C4-2B (cell line): ENCODE measurements at regions not wholly inside any gene's neighbourhood (a gene's known extent, or its start where the extent isn't known, plus 50 kb on each side); places are given as distances from the start of the nearest gene placed in this dataset.

Source experiments
- ZFX ChIP-seq: fragments of 450-650 bp; IDR thresholded peaks from 2 replicates; pipeline ENCODE4 v1.6.1; 2017
- TF ChIP-seq, protein P1 (sequence below): fragments of 450-650 bp; conservative IDR thresholded peaks from 2 replicates; pipeline ENCODE4 v1.5.1; 2017; ENCODE audit warnings: mild to moderate bottlenecking

DNA sequence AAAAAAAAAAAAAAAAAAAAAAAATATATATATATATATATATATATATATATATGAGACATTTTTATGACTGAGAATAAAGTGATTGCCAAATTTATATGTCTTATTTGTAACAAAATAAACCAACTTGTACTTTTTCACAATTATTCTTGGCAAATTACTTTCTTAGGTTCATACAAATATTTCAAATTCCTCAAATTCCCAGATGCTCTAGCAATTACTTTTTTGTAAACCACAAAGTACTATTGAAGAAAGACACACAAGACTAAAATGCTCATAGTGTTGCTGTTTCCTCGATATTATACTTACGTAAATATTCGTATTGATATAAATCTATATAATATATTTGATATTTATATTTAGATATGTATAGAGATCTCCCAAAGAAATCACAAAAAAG lies 390.0 kb downstream of the FAT4 start:
- TF ChIP-seq, protein P1, sequence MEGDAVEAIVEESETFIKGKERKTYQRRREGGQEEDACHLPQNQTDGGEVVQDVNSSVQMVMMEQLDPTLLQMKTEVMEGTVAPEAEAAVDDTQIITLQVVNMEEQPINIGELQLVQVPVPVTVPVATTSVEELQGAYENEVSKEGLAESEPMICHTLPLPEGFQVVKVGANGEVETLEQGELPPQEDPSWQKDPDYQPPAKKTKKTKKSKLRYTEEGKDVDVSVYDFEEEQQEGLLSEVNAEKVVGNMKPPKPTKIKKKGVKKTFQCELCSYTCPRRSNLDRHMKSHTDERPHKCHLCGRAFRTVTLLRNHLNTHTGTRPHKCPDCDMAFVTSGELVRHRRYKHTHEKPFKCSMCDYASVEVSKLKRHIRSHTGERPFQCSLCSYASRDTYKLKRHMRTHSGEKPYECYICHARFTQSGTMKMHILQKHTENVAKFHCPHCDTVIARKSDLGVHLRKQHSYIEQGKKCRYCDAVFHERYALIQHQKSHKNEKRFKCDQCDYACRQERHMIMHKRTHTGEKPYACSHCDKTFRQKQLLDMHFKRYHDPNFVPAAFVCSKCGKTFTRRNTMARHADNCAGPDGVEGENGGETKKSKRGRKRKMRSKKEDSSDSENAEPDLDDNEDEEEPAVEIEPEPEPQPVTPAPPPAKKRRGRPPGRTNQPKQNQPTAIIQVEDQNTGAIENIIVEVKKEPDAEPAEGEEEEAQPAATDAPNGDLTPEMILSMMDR: no peak
- TF ChIP-seq ZFX: no peak
